ENCODE measurements at regions not wholly inside any gene's neighbourhood (a gene's known extent, or its start where the extent isn't known, plus 50 kb on each side); places are given as distances from the start of the nearest gene placed in this dataset.

GRCh38 chr2:19677825-19678518 lies 223.8 kb downstream of the TTC32 start:
- H3K27me3 ChIP-seq (ENCODE audit: insufficient read depth, low read depth) = no peaks in the 10 kb centered on the region
- H3K4me1 ChIP-seq (ENCODE audit: low read depth, poor library complexity, severe bottlenecking) = no peaks in the 10 kb centered on the region
- no peaks in the 10 kb centered on the region for H3K79me2 ChIP-seq (ENCODE audit: insufficient read depth, low read depth)
- no peak overlapping the region for H3K4me3 ChIP-seq (IDR thresholded peaks at IDR 0.05; ENCODE audit: insufficient read depth, low read depth, low read length)
- H3K36me3 ChIP-seq (ENCODE audit: insufficient read depth) = no peaks in the 10 kb centered on the region
- no peaks in the 10 kb centered on the region for H4K20me1 ChIP-seq (ENCODE audit: insufficient read depth)
- H3K9ac ChIP-seq = no peak overlapping the region
- no peak for TF ChIP-seq CTCF (conservative IDR thresholded peaks at IDR 0.05; ENCODE audit: low read depth, low read length)
- H2AFZ ChIP-seq (ENCODE audit: low read depth) = no peak overlapping the region
- no peak overlapping the region for H3K27ac ChIP-seq
- H3K4me2 ChIP-seq = no peak overlapping the region

- Histone ChIP-seq H3K4me1 (ENCODE audit: low read depth, poor library complexity, severe bottlenecking) (no peaks in the 10 kb centered on the region), H3K4me2 (no peak overlapping the region), H3K36me3 (ENCODE audit: insufficient read depth) (no peaks in the 10 kb centered on the region), H2AFZ (ENCODE audit: low read depth) (no peak overlapping the region), H4K20me1 (ENCODE audit: insufficient read depth) (no peaks in the 10 kb centered on the region), H3K27me3 (ENCODE audit: insufficient read depth, low read depth) (no peaks in the 10 kb centered on the region), H3K9ac (no peak overlapping the region), H3K79me2 (ENCODE audit: insufficient read depth, low read depth) (no peaks in the 10 kb centered on the region), H3K4me3 (IDR thresholded peaks at IDR 0.05; ENCODE audit: insufficient read depth, low read depth, low read length) (no peak overlapping the region), H3K27ac (no peak overlapping the region)
- TF ChIP-seq CTCF (conservative IDR thresholded peaks at IDR 0.05; ENCODE audit: low read depth, low read length) = no peak
Observed at GRCh38 chr2:19677215-19677777, 224.5 kb downstream of the TTC32 start.

- Histone ChIP-seq H3K4me2 (no peak overlapping the region), H3K4me1 (ENCODE audit: low read depth, poor library complexity, severe bottlenecking) (no peaks in the 10 kb centered on the region), H3K36me3 (ENCODE audit: insufficient read depth) (no peaks in the 10 kb centered on the region), H3K27ac (no peak overlapping the region), H3K4me3 (IDR thresholded peaks at IDR 0.05; ENCODE audit: insufficient read depth, low read depth, low read length) (no peak overlapping the region), H4K20me1 (ENCODE audit: insufficient read depth) (no peaks in the 10 kb centered on the region), H2AFZ (ENCODE audit: low read depth) (no peak overlapping the region), H3K79me2 (ENCODE audit: insufficient read depth, low read depth) (no peaks in the 10 kb centered on the region), H3K9ac (no peak overlapping the region), H3K27me3 (ENCODE audit: insufficient read depth, low read depth) (no peaks in the 10 kb centered on the region)
- TF ChIP-seq CTCF (conservative IDR thresholded peaks at IDR 0.05; ENCODE audit: low read depth, low read length) = no peak
Observed at GRCh38 chr2:19676770-19677169, 225.0 kb downstream of the TTC32 start.

GRCh38 chr2:19675856-19676460 lies 225.8 kb downstream of the TTC32 start:
- Histone ChIP-seq H2AFZ (ENCODE audit: low read depth) (no peak overlapping the region), H3K9ac (no peak overlapping the region), H3K36me3 (ENCODE audit: insufficient read depth) (no peaks in the 10 kb centered on the region), H3K4me1 (ENCODE audit: low read depth, poor library complexity, severe bottlenecking) (no peaks in the 10 kb centered on the region), H3K4me3 (IDR thresholded peaks at IDR 0.05; ENCODE audit: insufficient read depth, low read depth, low read length) (no peak overlapping the region), H3K79me2 (ENCODE audit: insufficient read depth, low read depth) (no peaks in the 10 kb centered on the region), H3K4me2 (no peak overlapping the region), H3K27ac (no peak overlapping the region), H3K27me3 (ENCODE audit: insufficient read depth, low read depth) (no peaks in the 10 kb centered on the region), H4K20me1 (ENCODE audit: insufficient read depth) (no peaks in the 10 kb centered on the region)
- no peak for TF ChIP-seq CTCF (conservative IDR thresholded peaks at IDR 0.05; ENCODE audit: low read depth, low read length)

Measured in KMS-11 (cell line).